Adipocyte (in vitro differentiated cells): ENCODE measurements at regions not wholly inside any gene's neighbourhood (a gene's known extent, or its start where the extent isn't known, plus 50 kb on each side); places are given as distances from the start of the nearest gene placed in this dataset.
"Not testable (repeated sequence)": the region's sequence is repeated elsewhere in the genome, so short reads cannot be mapped to it uniquely, and the experiment has no call there.

Source experiments
- DNase-seq: peaks from one replicate; pipeline ENCODE4 v3.0.0-alpha.2; 2015; ENCODE audit warnings: low read depth
- H3K27me3 ChIP-seq: replicated peaks from 2 replicates; pipeline ENCODE4 v1.7.0; 2013; ENCODE audit warnings: mild to moderate bottlenecking, low read length, moderate library complexity; ENCODE audit not compliant: control insufficient read depth, insufficient read depth
- H3K36me3 ChIP-seq: 2 replicates; pipeline ENCODE4 v1.7.0; 2013; ENCODE audit warnings: low read length, mild to moderate bottlenecking, moderate library complexity; ENCODE audit not compliant: control insufficient read depth, insufficient read depth, severe bottlenecking
- H3K4me1 ChIP-seq: 2 replicates; pipeline ENCODE4 v1.7.0; 2013; ENCODE audit warnings: mild to moderate bottlenecking, low read length, moderate library complexity; ENCODE audit not compliant: control insufficient read depth, insufficient read depth
- H3K4me3 ChIP-seq: 2 replicates; pipeline ENCODE4 v1.7.0; 2013; ENCODE audit warnings: mild to moderate bottlenecking, low read length, moderate library complexity
- H3K9ac ChIP-seq: 2 replicates; pipeline ENCODE4 v1.7.0; 2013; ENCODE audit warnings: mild to moderate bottlenecking, low read length, moderate library complexity
- H3K9me3 ChIP-seq: 2 replicates; pipeline ENCODE4 v1.7.0; 2013; ENCODE audit warnings: mild to moderate bottlenecking, low read length, moderate library complexity; ENCODE audit not compliant: control insufficient read depth

DNA sequence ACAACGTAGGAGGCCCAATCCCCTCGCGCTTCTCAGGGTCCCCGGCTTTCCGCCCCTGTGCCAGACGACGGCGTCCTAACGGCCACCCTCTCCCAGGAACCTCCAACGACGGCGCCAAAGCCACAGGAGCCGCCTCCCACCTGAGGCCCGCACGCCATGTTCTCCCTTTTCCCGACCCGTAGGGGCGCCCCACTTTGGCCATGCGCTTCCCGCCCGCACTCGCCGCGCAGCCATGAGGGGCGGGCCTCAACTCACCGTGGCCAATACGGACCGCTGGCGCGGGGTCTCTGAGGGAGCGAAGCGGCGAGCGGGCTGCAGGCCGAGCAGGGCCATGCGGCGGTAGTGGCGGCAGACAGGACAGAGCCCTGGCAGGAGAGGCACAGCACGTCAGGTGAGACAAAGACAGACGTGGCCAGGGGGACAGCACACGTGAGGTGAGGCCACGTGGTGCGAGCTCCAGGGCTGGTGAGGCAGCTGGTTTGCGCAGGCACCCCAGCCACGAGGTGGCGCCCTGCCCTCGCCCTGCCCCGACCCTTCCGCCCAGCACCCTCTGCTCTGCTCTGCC is 1005.5 kb upstream of the PTPRD start:
- no peak overlapping the region for H3K4me3 ChIP-seq
- H3K4me1 ChIP-seq = no peaks in the 10 kb centered on the region
- H3K9ac ChIP-seq = no peak overlapping the region
- no peaks in the 10 kb centered on the region for H3K9me3 ChIP-seq
- no peak for DNase-seq
- no peaks in the 10 kb centered on the region for H3K36me3 ChIP-seq
- H3K27me3 ChIP-seq = no peaks in the 10 kb centered on the region

DNA sequence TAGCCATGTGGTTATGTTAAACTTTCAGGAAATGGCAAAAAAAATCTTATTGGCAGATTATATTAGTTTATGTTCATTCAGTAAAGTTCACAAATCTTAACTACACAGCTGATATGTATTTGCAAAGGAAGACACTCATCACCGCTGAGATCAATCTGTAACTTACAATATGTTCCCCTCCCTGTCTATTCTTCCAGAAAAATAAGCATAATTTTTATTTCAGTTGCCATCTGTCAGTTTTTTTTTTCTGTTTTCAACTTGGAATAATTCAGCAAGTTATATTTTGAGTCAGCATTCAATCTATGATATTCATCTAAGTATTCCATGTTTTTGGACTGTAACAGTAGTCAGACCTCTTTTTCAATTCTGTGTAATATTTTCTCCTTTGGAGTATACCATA is 1019.9 kb upstream of the PTPRD start:
- DNase-seq = no peak
- H3K9ac ChIP-seq = no peak overlapping the region
- no peaks in the 10 kb centered on the region for H3K4me1 ChIP-seq
- no peaks in the 10 kb centered on the region for H3K9me3 ChIP-seq
- H3K36me3 ChIP-seq = no peaks in the 10 kb centered on the region
- no peaks in the 10 kb centered on the region for H3K27me3 ChIP-seq
- no peak overlapping the region for H3K4me3 ChIP-seq

DNA sequence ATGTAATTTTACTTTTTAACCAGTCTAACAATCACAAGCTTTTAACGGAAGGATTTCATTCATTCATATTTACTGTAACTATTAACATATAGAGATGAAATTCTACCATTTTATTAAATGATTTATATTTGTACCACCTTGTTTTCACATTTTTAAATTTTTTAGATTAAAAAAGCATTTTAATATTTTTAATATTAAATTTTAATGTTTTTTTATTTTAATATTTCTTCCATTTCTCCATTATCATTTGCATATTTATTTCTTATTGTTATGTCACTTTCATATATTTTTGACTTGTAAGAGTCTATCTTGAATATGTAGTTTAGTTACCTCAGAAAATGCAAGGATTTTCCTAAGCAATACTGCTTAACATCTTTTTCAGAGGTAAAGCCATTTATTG is 1034.0 kb upstream of the PTPRD start:
- H3K9me3 ChIP-seq = no peaks in the 10 kb centered on the region
- no peaks in the 10 kb centered on the region for H3K36me3 ChIP-seq
- H3K9ac ChIP-seq = no peak overlapping the region
- DNase-seq = no peak
- no peaks in the 10 kb centered on the region for H3K27me3 ChIP-seq
- no peaks in the 10 kb centered on the region for H3K4me1 ChIP-seq
- H3K4me3 ChIP-seq = no peak overlapping the region

DNA sequence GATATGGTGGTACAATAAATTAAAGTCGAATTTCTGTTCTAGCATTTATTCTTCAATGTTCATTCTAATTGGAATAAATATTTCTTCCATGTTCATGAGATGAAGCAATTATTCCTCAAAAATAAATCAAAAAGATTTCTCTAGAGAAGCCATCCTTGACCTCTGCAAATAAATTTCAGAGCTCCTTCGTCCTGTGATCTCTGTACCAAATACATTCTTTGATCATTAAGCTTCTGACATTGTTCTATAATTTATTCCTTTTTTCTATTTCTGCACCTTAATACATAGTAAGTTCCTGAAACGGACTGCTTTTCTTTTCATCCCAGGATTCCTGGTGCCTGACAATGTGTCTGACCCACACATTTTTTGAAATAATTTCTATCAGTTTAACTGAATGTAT is 1039.3 kb upstream of the TYRP1 start:
- no peak for DNase-seq
- Histone ChIP-seq H3K36me3 (no peaks in the 10 kb centered on the region), H3K4me1 (no peaks in the 10 kb centered on the region), H3K9me3 (no peaks in the 10 kb centered on the region), H3K27me3 (no peaks in the 10 kb centered on the region), H3K4me3 (no peak overlapping the region), H3K9ac (no peak overlapping the region)

DNA sequence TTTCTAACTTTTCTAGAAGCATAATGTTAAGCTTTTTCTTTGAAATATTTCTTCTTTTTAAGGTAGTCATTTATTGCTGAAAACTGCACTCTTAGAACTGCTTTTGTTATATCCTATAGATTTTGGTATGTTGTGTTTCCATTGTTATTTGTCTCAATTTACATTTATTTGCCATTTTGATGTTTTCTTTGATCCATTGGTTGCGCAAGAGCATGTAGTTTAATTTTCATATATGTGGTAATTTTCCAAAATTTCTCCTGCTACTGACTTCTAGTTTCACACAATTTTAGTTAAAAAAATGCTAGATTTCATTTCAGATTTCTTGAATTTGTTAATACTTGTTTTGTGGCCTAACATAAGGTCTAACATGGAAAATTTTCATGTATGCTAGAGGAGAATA is 1029.3 kb upstream of the TYRP1 start:
- no peaks in the 10 kb centered on the region for H3K27me3 ChIP-seq
- no peak for DNase-seq
- H3K36me3 ChIP-seq = no peaks in the 10 kb centered on the region
- H3K4me3 ChIP-seq = no peak overlapping the region
- no peaks in the 10 kb centered on the region for H3K4me1 ChIP-seq
- no peaks in the 10 kb centered on the region for H3K9me3 ChIP-seq
- no peak overlapping the region for H3K9ac ChIP-seq

DNA sequence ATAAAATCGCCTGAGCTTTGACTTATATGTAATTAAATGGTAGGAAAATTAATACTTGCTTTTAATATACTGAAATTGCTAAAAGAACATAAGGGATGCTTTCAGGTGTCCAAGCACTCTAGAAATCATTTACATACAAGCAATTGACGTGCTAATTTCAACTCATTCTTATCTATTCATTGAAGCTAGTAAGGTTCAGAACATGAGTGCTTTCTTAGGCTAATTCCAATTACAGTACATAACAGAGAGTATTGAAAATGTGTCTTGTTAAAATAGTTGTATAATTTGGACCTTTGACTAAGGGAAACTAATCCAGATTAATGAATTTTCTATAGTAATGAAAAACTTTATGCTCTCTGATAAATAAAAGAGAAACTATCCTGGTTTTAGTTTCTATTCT is 1016.4 kb upstream of the TYRP1 start:
- no peaks in the 10 kb centered on the region for H3K36me3 ChIP-seq
- no peak for DNase-seq
- H3K27me3 ChIP-seq = no peaks in the 10 kb centered on the region
- peaks cover 14% of the 10 kb centered on the region for H3K9me3 ChIP-seq
- H3K4me1 ChIP-seq = no peaks in the 10 kb centered on the region
- H3K4me3 ChIP-seq = no peak overlapping the region
- no peak overlapping the region for H3K9ac ChIP-seq

DNA sequence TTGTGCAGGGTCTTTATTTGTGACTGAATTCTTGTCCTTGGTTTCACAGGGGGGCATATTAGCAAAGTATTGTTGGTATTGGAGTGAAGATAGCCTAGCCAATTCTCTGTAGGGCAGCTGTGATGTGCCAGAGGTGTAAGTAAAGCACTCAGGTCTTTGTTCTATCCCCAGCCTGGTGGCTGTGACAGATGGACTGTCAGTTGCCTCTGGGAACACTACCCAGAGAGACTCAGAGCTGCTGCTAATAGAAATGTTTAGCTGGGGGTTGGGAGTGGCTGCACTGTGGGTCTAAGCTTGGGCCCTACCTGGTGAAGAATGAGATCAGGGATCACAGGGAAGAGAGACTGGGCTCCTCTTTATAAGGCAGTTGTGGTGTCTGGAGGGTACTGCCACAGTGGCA is 1006.5 kb upstream of the TYRP1 start:
- no peak for DNase-seq
- Histone ChIP-seq H3K9ac (no peak overlapping the region), H3K4me1 (no peaks in the 10 kb centered on the region), H3K9me3 (no peaks in the 10 kb centered on the region), H3K4me3 (no peak overlapping the region), H3K27me3 (no peaks in the 10 kb centered on the region), H3K36me3 (no peaks in the 10 kb centered on the region)

GRCh38 chr9:11697126-11697525 is 996.1 kb upstream of the TYRP1 start:
- Histone ChIP-seq H3K9me3 (no peaks in the 10 kb centered on the region), H3K27me3 (no peaks in the 10 kb centered on the region), H3K36me3 (no peaks in the 10 kb centered on the region), H3K9ac (no peak overlapping the region), H3K4me3 (no peak overlapping the region), H3K4me1 (no peaks in the 10 kb centered on the region)
- no peak for DNase-seq

DNA sequence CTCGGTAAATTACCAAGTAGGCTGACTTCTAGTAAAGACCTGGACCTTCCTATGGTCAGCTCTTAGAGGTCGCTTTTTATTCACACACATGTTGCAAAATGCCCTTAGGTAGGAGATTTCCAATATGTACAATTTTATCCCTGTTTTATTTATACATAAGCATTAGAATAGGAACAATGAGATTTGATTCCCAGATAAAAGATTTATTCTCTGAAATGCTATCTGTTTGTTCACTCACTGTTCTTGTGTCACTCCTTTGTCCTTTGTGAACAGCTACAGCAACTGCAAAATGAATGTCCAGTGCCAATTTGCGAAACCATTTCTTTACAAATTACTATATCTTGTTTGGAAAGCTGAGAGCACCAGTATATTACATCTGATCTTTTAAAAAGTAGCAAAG is 991.5 kb upstream of the TYRP1 start:
- no peaks in the 10 kb centered on the region for H3K36me3 ChIP-seq
- H3K4me1 ChIP-seq = no peaks in the 10 kb centered on the region
- no peak for DNase-seq
- no peak overlapping the region for H3K9ac ChIP-seq
- no peaks in the 10 kb centered on the region for H3K9me3 ChIP-seq
- no peaks in the 10 kb centered on the region for H3K27me3 ChIP-seq
- H3K4me3 ChIP-seq = no peak overlapping the region

- H3K4me1 ChIP-seq = no peaks in the 10 kb centered on the region
Observed at GRCh38 chr9:11702548-11702947, 990.6 kb upstream of the TYRP1 start.

DNA sequence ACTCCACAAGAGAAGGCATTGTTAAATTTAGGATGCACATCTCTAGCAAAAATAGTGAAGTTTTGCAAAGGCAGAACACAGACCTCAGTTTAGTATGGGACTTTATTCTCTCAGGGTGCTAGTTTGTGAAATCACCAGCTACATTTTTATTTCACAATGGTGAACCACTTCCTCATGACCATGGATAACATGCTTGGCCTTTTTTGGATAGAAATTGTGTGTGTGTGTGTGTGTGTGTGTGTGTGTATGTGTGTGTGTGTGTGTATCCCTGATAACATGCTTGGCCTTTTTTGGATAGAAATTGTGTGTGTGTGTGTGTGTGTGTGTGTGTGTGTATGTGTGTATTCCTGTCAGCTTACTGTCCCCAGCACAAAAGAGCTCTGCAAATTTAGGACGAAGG is 989.0 kb upstream of the TYRP1 start:
- not testable (repeated sequence) for H3K4me1 ChIP-seq, H3K36me3 ChIP-seq, H3K9ac ChIP-seq, H3K4me3 ChIP-seq, H3K27me3 ChIP-seq, H3K9me3 ChIP-seq, DNase-seq

More at GRCh38 chr9:11702548-11702947, 990.6 kb upstream of the TYRP1 start:
- Histone ChIP-seq H3K27me3 (no peaks in the 10 kb centered on the region), H3K9ac (no peak overlapping the region), H3K4me3 (no peak overlapping the region), H3K9me3 (no peaks in the 10 kb centered on the region), H3K36me3 (no peaks in the 10 kb centered on the region)
- no peak for DNase-seq

DNA sequence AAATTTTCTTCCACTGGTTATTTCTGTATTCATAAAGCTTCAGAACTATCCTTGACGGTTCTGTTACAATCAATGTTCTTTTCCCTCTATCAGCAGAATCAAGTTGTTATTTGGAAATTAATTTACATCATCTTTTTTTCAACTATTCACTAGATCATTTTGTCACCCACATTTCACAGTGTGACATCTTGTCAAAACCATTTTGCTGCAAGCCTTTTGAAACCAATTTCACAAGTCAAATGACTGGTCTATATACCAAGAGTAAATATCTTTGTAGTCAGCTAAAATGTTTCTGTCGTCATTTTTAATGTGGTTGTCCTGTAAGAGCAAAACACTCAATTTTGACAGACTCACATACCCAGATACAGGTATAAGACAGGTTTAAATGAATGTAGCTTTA is 984.3 kb upstream of the TYRP1 start:
- Histone ChIP-seq H3K27me3 (no peaks in the 10 kb centered on the region), H3K4me3 (no peak overlapping the region), H3K9me3 (peaks cover 7% of the 10 kb centered on the region), H3K9ac (no peak overlapping the region), H3K36me3 (no peaks in the 10 kb centered on the region), H3K4me1 (no peaks in the 10 kb centered on the region)
- no peak for DNase-seq
